H1 (cell line): ENCODE measurements at regions not wholly inside any gene's neighbourhood (a gene's known extent, or its start where the extent isn't known, plus 50 kb on each side); places are given as distances from the start of the nearest gene placed in this dataset.

Experiments used
- CTCF ChIP-seq, 3 experiments: IDR thresholded peaks; 1 replicate in 2 of 3; 2 replicates in 1 of 3; pipeline versions ENCODE4 v1.5.1 to v1.6.1; 2011; ENCODE audit warnings: low read length in 3 of 3, mild to moderate bottlenecking in 3 of 3, inconsistent platforms in 2 of 3, low read depth in 1 of 3, moderate library complexity in 1 of 3; ENCODE audit not compliant: insufficient read depth in 1 of 3; ENCODE audit errors: control extremely low read depth in 1 of 3
- SP2 ChIP-seq: IDR thresholded peaks from 2 replicates; pipeline ENCODE4 v1.6.1; 2012; ENCODE audit warnings: mild to moderate bottlenecking, low read length, inconsistent platforms

- TF ChIP-seq CTCF (IDR thresholded peaks at IDR 0.05; ENCODE audit: control extremely low read depth in 1 of 3, insufficient read depth in 1 of 3, low read depth in 1 of 3, low read length in 3 of 3) = no peak
- TF ChIP-seq SP2 = no peak
Measured at GRCh38 chr21:14683063-14683462, 136.9 kb upstream of the SAMSN1 start.
